NCI-H748 treated with DMSO at 0.1 percent for 48 hours (cell line): ENCODE measurements at regions not wholly inside any gene's neighbourhood (a gene's known extent, or its start where the extent isn't known, plus 50 kb on each side); places are given as distances from the start of the nearest gene placed in this dataset.

ENCODE experiments used
- DNase-seq: peaks from one replicate; lab custom pipeline; 2025; lab: John Stamatoyannopoulos, UW

GRCh38 chr5:6003040-6003825 lies 375.1 kb downstream of the MED10 start:
- DNase-seq, result peak; percentile 16

GRCh38 chr5:6000867-6001266 lies 377.5 kb downstream of the MED10 start:
- DNase-seq, result no peak

- DNase-seq, result no peak
These were observed 382.5 kb downstream of the MED10 start for GRCh38 chr5:5995819-5996218.

- DNase-seq, result no peak
These were observed 391.7 kb downstream of the MED10 start for GRCh38 chr5:5986492-5987178.

- no peak for DNase-seq
These were observed 393.0 kb downstream of the MED10 start for GRCh38 chr5:5985332-5985731.

GRCh38 chr5:5983261-5983980 lies 394.9 kb downstream of the MED10 start:
- peak; percentile 56 for DNase-seq

- DNase-seq, result no peak
These were observed 396.8 kb downstream of the MED10 start for GRCh38 chr5:5981562-5981961.

GRCh38 chr5:5980538-5980895 lies 397.8 kb downstream of the MED10 start:
- no peak for DNase-seq

- DNase-seq, result no peak
These were observed 398.4 kb downstream of the MED10 start for GRCh38 chr5:5979761-5980537.

- DNase-seq, result no peak
These were observed 399.0 kb downstream of the MED10 start for GRCh38 chr5:5979377-5979760.

GRCh38 chr5:5978501-5979376 lies 399.6 kb downstream of the MED10 start:
- DNase-seq, result no peak

- DNase-seq, result no peak
These were observed 407.1 kb downstream of the MED10 start for GRCh38 chr5:5971203-5971602.

- DNase-seq, result no peak
These were observed 408.3 kb downstream of the MED10 start for GRCh38 chr5:5969942-5970483.

GRCh38 chr5:5968981-5969380 lies 409.4 kb downstream of the MED10 start:
- no peak for DNase-seq

- DNase-seq, result no peak
These were observed 410.4 kb downstream of the MED10 start for GRCh38 chr5:5967944-5968343.

GRCh38 chr5:5967373-5967772 lies 411.0 kb downstream of the MED10 start:
- no peak for DNase-seq

- no peak for DNase-seq
These were observed 413.2 kb downstream of the MED10 start for GRCh38 chr5:5965132-5965531.

- no peak for DNase-seq
These were observed 414.0 kb downstream of the MED10 start for GRCh38 chr5:5964347-5964746.

- DNase-seq, result no peak
These were observed 420.6 kb downstream of the MED10 start for GRCh38 chr5:5957737-5958136.

GRCh38 chr5:5954275-5954598 lies 424.1 kb downstream of the MED10 start:
- DNase-seq, result no peak
